ENCODE measurements at regions not wholly inside any gene's neighbourhood (a gene's known extent, or its start where the extent isn't known, plus 50 kb on each side); places are given as distances from the start of the nearest gene placed in this dataset.

- Histone ChIP-seq H2AFZ (replicated peaks; ENCODE audit: low read length, poor library complexity) (no peak overlapping the region), H2BK15ac (ENCODE audit: low read depth, low read length) (no peak overlapping the region), H3K27me3 (ENCODE audit: control insufficient read depth, insufficient read depth, low read length) (no peaks in the 10 kb centered on the region), H4K5ac (ENCODE audit: low read depth, low read length) (no peak overlapping the region), H3K9me1 (ENCODE audit: insufficient read depth, low read length) (no peaks in the 10 kb centered on the region), H4K20me1 (ENCODE audit: insufficient read depth, low read length) (no peaks in the 10 kb centered on the region), H3K27ac (ENCODE audit: insufficient read depth, low read length) (no peak overlapping the region), H3K56ac (ENCODE audit: extremely low read depth, insufficient read depth, low read length) (no peak overlapping the region), H3K9ac (ENCODE audit: low read depth, low read length) (no peak overlapping the region), H3K4me1 (ENCODE audit: control insufficient read depth, insufficient read depth, low read length) (no peaks in the 10 kb centered on the region), H3K4me2 (ENCODE audit: low read depth, low read length) (no peak overlapping the region), H3K4ac (ENCODE audit: low read depth, low read length) (no peak overlapping the region), H2BK5ac (ENCODE audit: low read depth, low read length, poor library complexity, severe bottlenecking) (no peak overlapping the region), H4K91ac (ENCODE audit: insufficient read depth, low read depth, low read length) (no peak overlapping the region), H2BK20ac (ENCODE audit: low read depth, low read length) (no peak overlapping the region), H2AK9ac (replicated peaks; ENCODE audit: low read depth, low read length, poor library complexity) (no peak overlapping the region), H3K79me1 (ENCODE audit: low read depth in 1 of 2, low read length in 2 of 2) (no peaks in the 10 kb centered on the region), H3K36me3 (ENCODE audit: control insufficient read depth, insufficient read depth, low read length) (no peaks in the 10 kb centered on the region), H3K9me3 (ENCODE audit: control insufficient read depth, insufficient read depth, low read length) (no peaks in the 10 kb centered on the region), H4K8ac (ENCODE audit: low read depth in 2 of 2, low read length in 2 of 2) (no peak overlapping the region), H2BK120ac (ENCODE audit: low read depth, low read length) (no peak overlapping the region), H3K18ac (ENCODE audit: low read depth, low read length) (no peak overlapping the region), H3K4me3 (ENCODE audit: insufficient read depth, low read depth, low read length) (no peak overlapping the region), H3K23ac (ENCODE audit: low read depth, low read length) (no peak overlapping the region), H3K14ac (replicated peaks; ENCODE audit: low read depth, low read length) (no peak overlapping the region), H2AK5ac (ENCODE audit: low read depth, low read length) (no peak overlapping the region)
- 61% methylated on average over 4 of the region's 5 CpGs; no CpG with 5 or more reads in 1 of the 2 experiments for WGBS, 2 experiments (ENCODE audit: extremely low coverage in 2 of 2, insufficient read length in 1 of 2)
- POLR2A ChIA-PET (ENCODE audit: unreplicated experiment), result no interaction called here
- CTCF ChIA-PET, result no interaction called here
- TF ChIP-seq CHD1 (IDR thresholded peaks at IDR 0.05; ENCODE audit: low read depth, low read length) (no peak), BHLHE40 (IDR thresholded peaks at IDR 0.05; ENCODE audit: low read depth, low read length) (no peak), RFX5 (IDR thresholded peaks at IDR 0.05; ENCODE audit: low read depth, low read length) (no peak)
- in situ Hi-C loops (cut with MboI; ENCODE audit: low sequenced_read_pairs), result no loop called here
- ATAC-seq (ENCODE audit: low read depth) (no peak), DNase-seq (no peak)
- no TSS peak for BruUV-seq (replicated peaks)
- dilution Hi-C loops (cut with HindIII; ENCODE audit: low sequenced_read_pairs, unreplicated experiment), result no loop called here
- intact Hi-C loops (cut with micrococcal nuclease), result no loop called here
These were observed 161.3 kb downstream of the JRKL start for GRCh38 chr11:96551136-96551535.

Data from IMR-90 (cell line).